Epidermal melanocyte (primary cell): ENCODE measurements at regions not wholly inside any gene's neighbourhood (a gene's known extent, or its start where the extent isn't known, plus 50 kb on each side); places are given as distances from the start of the nearest gene placed in this dataset.

Source experiments
- DNase-seq: peaks from one replicate; pipeline ENCODE4 v3.0.0; 2011; ENCODE audit warnings: low spot score; ENCODE audit not compliant: insufficient read length

- no peak for DNase-seq
Observed at GRCh38 chr3:103613397-103614156, 1178.8 kb downstream of the ZPLD1 start.

DNA sequence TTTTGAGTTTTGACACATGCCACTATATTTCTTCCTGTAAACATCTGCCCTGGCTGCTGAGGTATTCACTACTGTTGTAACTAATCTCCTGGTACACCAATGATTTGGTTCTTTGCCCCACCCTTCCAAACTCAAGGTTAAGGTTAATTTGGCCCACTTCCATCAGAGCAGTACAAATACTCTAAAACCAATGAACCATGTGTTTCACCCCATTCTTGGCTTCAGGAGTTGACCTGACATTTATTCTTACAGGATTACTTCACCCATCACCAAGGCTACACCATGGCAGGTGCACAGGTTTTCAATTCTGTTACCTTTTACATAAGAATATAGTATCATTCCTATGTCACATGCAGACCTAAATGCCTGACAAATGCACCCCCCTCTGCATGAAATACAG, 1179.9 kb downstream of the ZPLD1 start:
- DNase-seq: no peak

GRCh38 chr3:103617961-103618360, 1183.1 kb downstream of the ZPLD1 start:
- DNase-seq: no peak

DNA sequence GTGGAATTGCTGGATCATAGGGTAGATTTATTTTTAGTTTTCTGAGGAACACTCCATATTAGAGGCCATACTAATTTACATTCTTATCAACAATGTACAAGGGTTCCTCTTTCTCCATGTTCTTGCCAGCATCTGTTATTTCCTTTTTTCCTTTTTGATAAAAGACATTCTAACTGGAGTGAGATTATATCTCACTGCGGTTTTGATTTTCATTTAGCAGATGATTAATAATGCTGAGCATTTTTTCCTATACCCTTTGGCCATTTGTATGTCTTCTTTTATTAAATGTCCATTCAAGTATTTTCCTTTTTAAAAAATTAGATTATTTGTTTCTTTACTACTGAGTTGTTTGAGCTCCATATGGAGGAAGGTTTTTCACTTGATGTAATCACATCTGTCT, 1189.5 kb downstream of the ZPLD1 start:
- DNase-seq: no peak

GRCh38 chr3:103629391-103629790, 1194.6 kb downstream of the ZPLD1 start:
- no peak for DNase-seq

DNA sequence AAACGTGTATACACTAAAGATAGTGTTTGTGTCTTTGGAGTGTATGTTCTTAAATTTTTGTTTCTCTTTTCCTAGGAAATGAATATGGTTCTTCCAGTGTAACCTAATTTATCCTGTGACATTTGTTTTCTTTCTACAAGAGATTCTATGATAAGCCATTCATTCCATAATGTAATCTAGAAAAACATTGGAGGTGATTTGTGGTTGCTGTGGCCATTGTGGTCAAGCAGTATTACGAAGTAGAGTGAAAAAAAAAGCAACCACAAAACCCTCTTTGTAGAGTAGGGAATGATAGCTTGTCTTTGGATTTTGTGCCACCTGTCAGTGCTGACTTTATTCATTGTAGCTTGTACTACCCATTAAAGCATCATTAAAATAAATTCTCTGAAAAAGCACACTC, 1209.6 kb downstream of the ZPLD1 start:
- DNase-seq: no peak

GRCh38 chr3:103653996-103654395, 1219.2 kb downstream of the ZPLD1 start:
- DNase-seq: no peak

- no peak for DNase-seq
Observed at GRCh38 chr3:103657756-103658155, 1222.9 kb downstream of the ZPLD1 start.

- no peak for DNase-seq
Observed at GRCh38 chr3:103660810-103661209, 1226.0 kb downstream of the ZPLD1 start.

DNA sequence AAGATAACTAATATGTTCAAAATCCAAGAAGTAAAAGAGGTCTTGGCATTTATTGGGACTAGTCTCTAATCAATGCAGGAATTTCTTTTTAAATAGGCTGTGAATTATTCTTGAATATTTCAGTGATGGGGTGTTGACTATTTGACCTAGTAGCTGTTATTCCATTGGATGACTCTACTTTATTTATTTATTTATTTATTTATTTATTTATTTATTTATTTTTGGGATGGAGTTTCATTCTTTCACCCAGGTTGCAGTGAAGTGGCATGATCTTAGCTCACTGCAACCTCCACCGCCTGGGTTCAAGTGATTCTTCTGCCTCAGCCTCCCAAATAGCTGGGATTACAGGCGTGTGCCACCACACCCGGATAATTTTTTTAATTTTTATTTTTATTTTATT, 1227.8 kb downstream of the ZPLD1 start:
- DNase-seq: no peak

DNA sequence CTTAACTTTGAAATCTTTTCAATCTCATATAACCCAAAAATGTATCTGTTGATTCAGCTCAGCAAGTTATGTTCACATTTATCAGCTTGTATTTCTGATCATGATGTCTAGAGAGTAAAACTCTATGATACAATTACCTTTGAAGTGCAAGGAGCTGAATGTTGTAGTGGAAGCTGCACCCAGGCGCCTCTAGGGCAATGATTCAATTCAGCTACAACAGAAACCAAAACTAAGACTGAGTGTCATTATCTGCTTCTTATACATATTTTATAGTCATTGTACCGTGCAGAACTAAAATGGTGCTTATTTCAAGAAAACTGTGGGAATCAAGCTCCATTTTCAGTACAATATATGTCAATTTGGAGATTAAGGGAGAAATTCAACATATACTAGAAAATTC, 1237.5 kb downstream of the ZPLD1 start:
- no peak for DNase-seq

DNA sequence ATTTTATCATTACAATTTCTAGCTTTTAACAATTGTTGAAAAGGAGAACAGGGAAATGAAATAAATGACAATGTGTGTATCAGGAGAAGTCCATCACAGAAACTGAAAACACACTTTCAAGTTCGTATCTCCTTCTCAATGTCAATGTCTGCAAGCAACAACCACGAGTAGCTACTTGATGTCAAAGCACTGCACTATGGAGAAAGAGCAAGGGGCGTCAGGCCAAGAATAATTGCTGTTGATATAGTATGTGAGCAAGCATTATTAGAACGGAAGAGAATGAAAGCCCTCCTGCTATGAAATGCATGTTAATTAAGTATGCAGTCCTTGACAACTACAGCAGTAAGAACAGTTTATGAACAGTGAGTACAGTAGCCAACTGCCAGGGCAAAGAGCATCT, 1250.1 kb downstream of the ZPLD1 start:
- DNase-seq: no peak

GRCh38 chr3:103685939-103686338, 1251.1 kb downstream of the ZPLD1 start:
- DNase-seq: no peak

DNA sequence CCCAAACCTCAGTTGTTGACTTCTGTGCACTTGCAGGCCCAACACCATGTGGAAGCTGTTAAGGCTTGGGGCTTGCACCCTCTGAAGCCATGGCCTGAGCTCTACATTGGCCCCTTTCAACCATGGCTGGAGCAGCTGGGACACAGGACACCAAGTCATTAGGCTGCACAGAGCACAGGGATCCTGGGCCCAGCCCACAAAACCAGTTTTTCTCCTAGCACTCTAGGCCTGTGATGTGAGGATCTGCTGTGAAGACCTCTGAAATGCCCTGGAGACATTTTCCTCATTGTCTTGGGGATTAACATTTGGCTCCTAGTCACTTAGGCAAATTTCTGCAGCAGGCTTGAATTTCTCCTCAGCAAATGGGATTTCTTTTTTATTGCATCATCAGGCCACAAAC, 1255.7 kb downstream of the ZPLD1 start:
- no peak for DNase-seq

DNA sequence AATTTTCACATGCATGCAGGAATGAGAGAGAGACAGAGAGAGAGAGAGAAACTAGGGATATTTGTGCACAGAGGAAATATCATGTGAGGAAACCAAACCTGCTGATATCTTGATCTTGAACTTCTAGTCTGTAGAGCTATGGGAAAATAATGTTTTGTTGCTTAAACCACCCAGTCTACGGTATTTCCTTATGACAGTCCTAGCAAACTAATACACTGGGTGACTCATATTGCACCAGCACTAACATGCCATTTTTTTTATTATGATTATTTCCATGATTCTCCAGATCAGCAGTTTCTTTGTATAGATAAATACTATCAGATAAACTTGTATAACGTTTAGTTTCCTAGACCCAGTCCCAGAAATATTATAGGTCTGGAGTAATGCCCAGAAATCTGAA, 1259.0 kb downstream of the ZPLD1 start:
- no peak for DNase-seq

DNA sequence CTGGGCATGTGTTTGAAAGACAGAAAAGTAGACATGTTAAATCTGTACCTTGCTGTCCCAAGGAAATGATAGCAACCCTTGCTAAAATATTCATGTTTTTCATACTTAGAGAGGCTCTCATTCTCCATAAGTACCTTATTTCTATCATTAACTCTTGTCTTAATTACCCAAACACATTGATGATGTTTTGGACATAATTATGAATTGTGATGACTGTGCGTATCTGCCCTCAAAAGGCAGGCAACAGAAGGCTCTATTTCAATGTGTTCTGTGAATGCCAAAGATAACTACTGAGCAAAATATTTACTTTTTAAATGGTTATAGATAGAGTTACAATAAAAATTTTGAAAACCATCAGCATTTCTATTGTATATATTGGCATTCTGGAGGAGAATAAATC, 1263.8 kb downstream of the ZPLD1 start:
- DNase-seq: no peak

DNA sequence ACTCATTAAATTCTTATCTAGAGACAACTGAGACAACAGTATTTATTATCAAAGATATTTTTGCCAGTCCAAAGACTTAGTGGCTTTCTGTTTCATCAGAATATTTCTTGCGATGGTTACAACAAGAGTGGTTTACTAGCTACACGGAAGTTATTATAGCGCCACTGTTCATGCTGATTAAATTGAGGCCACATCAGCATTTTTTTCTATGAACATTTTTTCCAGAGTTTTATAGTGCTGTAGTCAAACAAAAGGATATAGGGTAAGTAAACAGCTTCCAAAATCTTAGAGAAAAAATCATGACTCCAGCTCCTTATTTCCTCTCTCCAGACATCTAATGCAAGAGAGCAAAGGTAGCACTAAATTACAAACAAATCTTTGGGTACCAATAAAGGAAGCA, 1264.4 kb downstream of the ZPLD1 start:
- DNase-seq: no peak

GRCh38 chr3:103705641-103706040, 1270.8 kb downstream of the ZPLD1 start:
- no peak for DNase-seq

DNA sequence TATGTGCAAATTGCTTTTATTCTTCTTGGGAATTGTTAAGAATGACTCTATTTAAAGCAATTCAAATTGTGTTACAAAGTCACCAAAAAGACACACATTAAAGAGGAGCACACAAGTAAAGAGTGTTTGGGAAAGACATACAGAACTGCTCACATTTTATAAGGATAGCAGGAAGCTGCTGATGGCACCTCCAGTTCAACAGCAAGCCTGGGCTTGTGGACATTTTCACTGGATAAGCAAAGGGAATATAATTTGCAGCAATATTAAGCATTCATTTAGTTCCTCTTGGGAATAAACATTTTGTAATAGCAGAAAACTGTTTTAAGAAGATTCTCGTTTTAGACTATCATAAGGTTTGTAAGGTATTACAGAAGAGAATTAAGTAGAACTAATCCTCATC, 1271.9 kb downstream of the ZPLD1 start:
- no peak for DNase-seq

DNA sequence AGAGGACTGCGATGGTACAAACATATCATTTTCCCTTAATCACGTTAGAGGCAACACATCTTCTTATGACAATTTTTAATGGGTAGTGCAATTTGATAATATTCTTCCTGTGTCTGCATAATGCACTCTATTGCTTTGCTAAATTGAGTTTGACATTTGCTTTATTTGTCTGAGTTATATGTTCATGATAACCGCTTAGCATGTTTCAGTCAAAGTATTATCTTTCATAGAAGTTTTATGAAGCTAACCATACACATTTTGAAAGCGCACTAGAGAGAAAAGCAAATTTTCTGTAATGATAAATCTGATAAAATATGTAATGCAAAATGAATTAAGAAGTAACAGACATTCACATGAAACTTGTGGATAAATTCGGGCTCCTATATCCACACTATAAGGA, 1276.9 kb downstream of the ZPLD1 start:
- no peak for DNase-seq

DNA sequence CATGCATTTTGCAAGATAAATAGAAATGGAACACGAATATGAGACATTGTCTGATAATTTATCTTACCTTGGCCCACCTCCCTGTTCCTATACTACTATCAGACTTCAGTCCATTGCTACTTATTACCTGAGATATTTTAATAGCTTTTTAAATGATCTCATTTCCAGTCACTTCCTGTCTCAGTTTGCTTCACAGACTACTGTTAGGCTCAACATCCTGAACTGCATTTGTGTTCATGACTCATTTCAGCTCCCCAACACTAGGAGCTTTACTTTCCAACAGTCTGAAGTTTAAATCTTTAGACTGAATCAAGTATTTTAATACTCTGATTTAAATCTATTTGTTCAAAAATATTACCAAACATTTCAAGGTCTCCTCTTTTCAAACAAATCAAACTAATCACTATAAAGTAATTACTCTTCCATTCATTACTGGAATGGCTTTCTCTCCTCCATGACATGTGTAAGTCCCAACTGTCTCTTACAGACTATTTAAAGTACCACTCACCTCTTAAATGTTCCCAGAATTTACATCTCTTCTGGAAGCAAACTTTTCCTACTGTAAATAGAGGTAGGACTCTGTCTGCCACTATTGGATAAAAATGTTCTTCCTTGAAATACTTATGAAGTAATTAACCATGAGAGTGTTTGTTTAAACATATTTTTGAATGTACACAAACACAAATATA, 1277.6 kb downstream of the ZPLD1 start:
- no peak for DNase-seq

DNA sequence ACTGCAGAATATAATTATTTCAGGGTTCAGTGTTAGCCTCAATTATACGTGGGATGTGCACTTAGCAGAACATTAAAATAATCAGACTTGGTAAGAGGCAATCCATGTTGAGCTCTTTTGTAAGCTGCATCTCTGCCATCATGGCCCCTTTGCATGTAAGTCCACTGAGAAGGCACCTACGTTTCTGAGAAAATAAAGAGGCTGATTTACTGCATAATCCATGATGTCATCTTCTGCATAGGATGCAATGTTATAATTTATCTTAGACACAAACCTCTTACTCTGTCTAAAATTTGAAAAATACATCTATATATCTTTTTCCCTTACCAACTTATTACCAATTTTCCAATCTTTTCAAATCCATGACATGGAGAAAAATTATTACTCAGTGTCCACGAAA, 1294.7 kb downstream of the ZPLD1 start:
- no peak for DNase-seq

GRCh38 chr3:103730744-103731143, 1295.9 kb downstream of the ZPLD1 start:
- no peak for DNase-seq
